HG02642 (cell line): ENCODE measurements at regions not wholly inside any gene's neighbourhood (a gene's known extent, or its start where the extent isn't known, plus 50 kb on each side); places are given as distances from the start of the nearest gene placed in this dataset.

Experiments
- ATAC-seq: cut with Tn5 transposase; IDR thresholded peaks from one replicate; pipeline ENCODE4 v1.9.1; 2021; ENCODE audit warnings: mild to moderate bottlenecking; ENCODE audit not compliant: unreplicated experiment, poor library complexity

GRCh38 chr5:6831678-6832671 is 118.7 kb downstream of the TENT4A start:
- no peak for ATAC-seq

DNA sequence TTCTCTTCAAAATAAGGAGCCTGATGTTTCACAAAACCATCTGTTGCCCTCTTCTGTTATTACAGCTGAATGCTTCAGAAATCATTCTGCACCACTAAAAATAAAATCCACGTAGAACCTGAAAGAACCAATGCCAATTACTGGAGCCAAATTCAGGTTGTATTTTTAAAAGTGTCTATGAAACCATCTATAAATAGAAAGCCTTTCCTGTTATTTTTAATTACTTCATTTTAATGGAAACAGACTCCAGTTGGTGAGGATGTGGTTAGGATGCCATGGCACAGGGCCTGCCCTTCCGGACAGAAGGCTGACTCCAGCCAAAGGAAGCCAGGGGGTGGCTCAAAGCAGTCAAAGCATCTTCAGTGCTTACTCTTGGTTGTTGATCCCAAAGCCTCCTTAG is 119.8 kb downstream of the TENT4A start:
- no peak for ATAC-seq

DNA sequence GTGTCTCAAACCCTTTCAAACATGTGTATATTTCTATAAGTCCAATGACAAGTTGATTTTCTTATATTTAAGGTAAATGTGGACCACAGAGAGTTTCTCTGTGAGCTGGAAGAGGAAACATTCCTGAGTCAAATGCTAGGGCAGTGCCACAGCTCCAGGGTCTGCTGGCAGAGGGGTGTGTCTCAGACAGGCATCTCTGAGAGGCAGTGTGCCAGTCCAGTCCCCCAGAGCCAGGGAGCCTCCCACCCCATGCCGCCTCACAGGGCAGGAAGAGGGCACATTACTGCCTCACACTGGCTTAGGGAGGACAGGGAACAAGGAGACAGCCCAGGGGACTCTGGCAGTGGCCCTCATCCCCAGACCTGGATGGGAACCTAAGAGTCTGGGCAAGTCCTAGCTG is 120.2 kb downstream of the TENT4A start:
- ATAC-seq: no peak

GRCh38 chr5:6837095-6837494 is 123.9 kb downstream of the TENT4A start:
- no peak for ATAC-seq

DNA sequence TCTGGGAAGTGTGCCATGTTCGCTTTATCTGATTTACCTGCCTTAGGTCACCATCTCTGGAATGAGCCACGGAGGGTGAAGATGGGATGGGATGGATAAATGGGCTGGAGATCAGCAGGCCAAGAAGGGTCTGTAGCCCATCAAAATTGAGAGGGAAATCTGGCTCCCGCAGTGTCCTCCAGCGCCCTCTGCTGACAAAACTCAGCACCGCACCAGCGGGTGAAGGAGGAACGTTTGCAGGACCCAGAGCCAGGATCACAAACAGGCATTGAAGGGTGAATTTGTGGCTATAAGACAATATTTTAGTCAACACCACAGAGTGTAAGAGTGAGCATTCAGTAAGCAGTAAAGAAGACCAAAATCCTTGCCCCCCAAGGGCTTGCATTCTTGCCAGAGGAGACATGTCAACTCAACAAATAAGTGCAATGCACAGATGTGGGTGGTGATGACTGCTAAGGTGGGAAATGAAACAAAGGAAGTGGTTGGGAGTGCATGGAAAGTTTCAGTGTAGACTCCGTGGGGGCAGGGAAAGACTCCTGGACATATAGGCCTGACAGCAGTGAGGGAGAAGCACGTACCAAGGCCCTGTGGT is 124.4 kb downstream of the TENT4A start:
- no peak for ATAC-seq

DNA sequence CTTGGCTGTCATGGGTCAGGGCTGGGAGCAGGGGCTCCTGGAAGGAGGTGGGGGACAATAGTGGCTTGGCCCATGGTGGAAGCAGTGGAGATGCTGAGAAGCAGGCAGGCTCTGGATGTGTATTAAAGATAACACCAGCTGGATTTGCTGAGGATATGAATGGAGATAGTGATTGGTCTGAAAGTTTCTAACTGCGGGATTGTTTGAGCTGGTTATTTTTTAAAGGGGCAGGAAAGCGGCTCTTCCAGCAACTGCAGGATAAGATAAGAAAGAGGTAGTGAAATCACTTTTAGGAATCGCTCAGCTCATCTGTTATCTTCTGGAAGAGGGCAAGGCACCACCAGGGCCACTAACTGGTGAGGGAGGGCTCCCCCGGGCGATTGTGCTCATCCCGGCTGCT is 125.5 kb downstream of the TENT4A start:
- no peak for ATAC-seq

DNA sequence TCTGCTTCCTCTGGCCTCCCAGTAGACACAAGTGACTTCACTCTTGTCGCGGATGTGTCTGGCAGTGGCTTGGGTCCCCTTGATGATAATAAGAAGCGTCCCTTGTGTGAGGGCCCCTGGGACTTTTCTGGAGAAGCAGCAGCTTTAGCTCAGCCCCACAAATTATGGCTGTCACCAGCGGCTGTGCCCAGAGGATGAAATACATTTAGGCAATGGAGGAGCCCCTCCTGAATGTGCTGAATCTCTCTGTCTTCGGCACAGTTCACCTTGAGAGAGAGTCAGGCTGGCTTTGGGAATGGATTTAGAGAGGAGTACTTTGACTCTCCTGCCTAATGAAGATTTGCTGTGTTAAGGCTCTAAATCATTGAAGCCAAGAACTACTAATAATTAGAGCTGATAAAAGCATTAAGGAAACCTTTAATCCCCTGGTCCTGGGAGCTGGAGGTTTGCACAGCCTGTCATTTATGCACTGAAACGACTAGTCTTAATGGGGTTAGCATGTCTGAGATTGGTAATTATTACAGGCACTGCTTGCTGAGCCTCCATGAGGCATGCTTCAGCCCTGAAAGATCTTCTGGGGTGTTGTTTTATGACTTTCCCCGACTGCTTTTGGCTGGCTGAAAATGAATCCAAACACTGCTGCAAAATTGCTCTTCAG is 127.0 kb downstream of the TENT4A start:
- no peak for ATAC-seq

GRCh38 chr5:6843335-6843734 is 130.1 kb downstream of the TENT4A start:
- ATAC-seq: no peak

GRCh38 chr5:6843821-6844220 is 130.6 kb downstream of the TENT4A start:
- no peak for ATAC-seq

GRCh38 chr5:6845856-6846255 is 132.6 kb downstream of the TENT4A start:
- ATAC-seq: no peak

GRCh38 chr5:6847870-6848269 is 134.6 kb downstream of the TENT4A start:
- no peak for ATAC-seq

- no peak for ATAC-seq
These were observed 136.3 kb downstream of the TENT4A start for GRCh38 chr5:6849316-6850105.

DNA sequence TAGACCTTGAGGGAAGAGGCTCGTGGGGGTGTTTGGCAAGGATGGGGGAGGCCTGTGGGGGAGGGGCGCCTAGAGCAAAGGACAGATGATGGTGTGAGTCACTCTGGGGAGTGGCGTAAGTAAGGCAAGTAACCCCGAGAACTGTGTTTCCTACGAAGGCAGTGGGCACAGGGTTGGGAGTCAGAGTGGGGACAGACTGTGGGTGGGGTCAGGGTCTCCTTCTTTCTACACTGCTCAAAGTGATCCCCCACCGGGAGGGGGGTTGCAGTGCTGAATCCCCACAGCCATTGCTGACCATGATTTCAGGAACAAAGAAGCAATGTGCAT is 136.8 kb downstream of the TENT4A start:
- ATAC-seq: no peak

DNA sequence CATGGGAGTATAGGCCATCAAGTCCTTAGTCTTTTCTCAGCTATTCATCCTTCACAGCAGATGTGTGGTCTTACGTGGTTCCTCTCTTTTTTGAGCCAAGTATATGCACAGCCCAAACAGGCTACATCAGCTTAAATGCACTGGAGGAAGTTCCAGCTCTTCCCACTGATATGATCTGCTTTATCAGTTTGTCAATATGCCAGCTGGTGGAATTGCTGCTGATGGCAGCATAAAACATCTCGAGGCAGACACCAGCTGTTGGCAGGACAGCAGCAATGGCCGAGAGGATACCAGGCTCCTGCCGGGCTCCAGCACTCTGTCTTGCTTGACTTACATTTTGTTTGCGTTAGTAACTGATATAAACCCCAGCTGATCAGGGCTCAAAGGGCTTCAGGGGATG is 143.4 kb downstream of the TENT4A start:
- no peak for ATAC-seq

DNA sequence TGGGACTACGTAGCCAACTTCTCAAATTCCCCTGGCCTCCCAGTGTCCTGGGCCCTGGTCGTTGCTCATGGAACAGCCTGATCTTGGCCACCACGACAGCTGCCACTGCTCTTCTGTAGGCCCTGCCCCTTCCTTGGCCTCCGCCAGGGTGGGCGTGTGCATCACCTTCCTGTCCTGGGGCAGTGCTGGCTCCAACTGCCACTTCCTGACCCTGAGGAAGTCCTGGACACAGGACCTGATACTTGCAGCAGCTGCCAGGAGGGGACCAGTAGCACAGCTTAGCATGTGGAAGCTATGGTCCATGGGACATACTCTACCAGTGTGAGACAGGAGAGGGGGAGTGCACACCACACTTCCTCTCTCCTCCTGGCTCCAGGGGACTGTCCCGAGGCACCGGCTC is 145.2 kb downstream of the TENT4A start:
- no peak for ATAC-seq

DNA sequence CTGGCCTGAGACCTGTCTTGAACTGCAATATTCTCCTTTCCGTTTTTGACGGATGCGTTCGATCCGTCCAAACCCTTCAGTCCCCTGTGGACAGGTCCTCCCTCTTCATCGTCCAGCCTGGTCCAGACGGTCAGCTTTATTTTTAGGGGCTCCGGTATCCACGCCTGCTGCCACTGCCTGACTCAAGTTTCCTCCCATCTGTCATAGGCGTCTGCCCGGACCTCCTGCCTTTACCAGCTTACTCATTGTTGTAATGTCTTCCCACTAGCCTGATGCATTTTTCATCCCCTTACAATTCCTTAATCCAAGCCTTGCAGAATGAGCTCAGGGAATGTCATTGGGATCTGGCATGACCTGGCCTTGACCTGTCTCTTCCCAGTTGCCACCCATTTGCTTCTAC is 145.8 kb downstream of the TENT4A start:
- no peak for ATAC-seq

DNA sequence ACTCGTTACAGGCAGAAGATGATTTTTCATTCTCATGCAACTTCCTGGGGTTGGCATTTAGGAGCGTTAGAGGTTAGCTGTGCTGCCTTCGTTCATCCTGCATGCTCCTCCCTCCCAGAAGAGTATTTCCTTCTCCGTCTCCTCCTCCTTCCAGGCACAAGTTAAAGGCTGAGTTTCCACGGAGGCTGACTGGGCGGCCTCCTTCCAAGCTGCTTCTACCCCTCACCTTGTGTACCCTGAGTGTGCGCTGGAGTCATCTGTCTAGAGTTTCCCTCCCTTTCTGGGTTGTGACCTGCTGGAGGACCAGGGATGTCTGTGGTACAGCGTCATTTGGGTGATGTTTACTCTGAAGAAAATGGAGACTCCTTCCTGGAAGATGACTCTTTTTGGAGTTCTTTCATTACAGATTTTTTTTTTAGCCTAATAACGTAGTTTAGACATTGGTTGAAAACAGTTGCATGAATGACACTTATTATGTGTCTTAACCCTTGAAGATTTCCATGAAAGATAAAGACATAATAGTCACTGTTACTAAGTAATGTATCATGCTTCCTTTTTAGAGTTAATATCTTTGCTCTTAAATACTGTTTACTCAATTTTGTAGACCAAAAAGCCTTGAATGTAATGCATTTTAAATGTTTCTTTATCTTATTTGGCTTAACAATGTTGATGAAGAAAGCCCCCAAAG is 146.9 kb downstream of the TENT4A start:
- no peak for ATAC-seq

- no peak for ATAC-seq
These were observed 147.8 kb downstream of the TENT4A start for GRCh38 chr5:6861036-6861435.

- ATAC-seq: no peak
These were observed 148.4 kb downstream of the TENT4A start for GRCh38 chr5:6861667-6862066.

DNA sequence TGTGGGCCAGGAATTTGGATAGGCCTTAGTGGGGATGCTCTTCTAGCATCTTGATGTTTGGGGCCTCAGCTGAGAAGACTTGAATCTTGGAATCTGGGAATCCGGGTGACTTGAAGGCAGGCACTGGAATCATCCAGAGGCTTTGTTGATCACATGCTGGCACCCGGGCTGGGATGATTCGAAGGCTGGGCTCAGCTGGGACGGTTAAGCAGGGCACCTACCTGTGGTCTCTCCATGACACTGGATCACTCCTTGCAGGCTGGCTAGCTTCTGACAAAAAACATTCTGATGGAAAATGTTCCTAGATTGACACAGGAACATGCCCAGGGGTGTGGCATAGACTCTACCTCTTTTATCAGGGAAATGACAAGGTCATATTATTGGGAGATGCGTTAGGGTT is 149.1 kb downstream of the TENT4A start:
- ATAC-seq: no peak
